Fibroblast of lung (primary cell): ENCODE measurements at regions not wholly inside any gene's neighbourhood (a gene's known extent, or its start where the extent isn't known, plus 50 kb on each side); places are given as distances from the start of the nearest gene placed in this dataset.
"Not testable (repeated sequence)": the region's sequence is repeated elsewhere in the genome, so short reads cannot be mapped to it uniquely, and the experiment has no call there.

Experiments
- DNase-seq, 2 donors: peaks; one replicate each; pipeline versions ENCODE4 v3.0.0 to v3.0.0-alpha.2; 2010; ENCODE audit warnings: low read depth in 2 of 2
- H2AFZ ChIP-seq: 2 replicates; pipeline ENCODE4 v1.5.1; 2012; ENCODE audit warnings: low read length, control low read depth, inconsistent platforms
- H3K27ac ChIP-seq: 2 replicates; pipeline ENCODE4 v1.5.1; 2011; ENCODE audit warnings: low read length, control low read depth; ENCODE audit not compliant: insufficient read depth
- H3K27me3 ChIP-seq: 2 replicates; pipeline ENCODE4 v1.5.1; 2011; ENCODE audit warnings: mild to moderate bottlenecking, low read length; ENCODE audit not compliant: control insufficient read depth, insufficient read depth
- H3K36me3 ChIP-seq: 2 replicates; pipeline ENCODE4 v1.5.1; 2011; ENCODE audit warnings: low read length; ENCODE audit not compliant: control insufficient read depth, insufficient read depth
- H3K4me1 ChIP-seq: 2 replicates; pipeline ENCODE4 v1.5.1; 2011; ENCODE audit warnings: low read length; ENCODE audit not compliant: control insufficient read depth, insufficient read depth; ENCODE audit errors: extremely low read depth
- H3K4me2 ChIP-seq: 2 replicates; pipeline ENCODE4 v1.5.1; 2011; ENCODE audit warnings: low read length, control low read depth; ENCODE audit not compliant: insufficient read depth; ENCODE audit errors: extremely low read depth
- H3K4me3 ChIP-seq, 4 experiments: fragments of 200-600 bp in 1 of 4; sonication (generic) in 1 of 4; replicated peaks in 1 of 4; 2 replicates each; pipeline ENCODE4 v1.5.1; 2011 to 2016; ENCODE audit warnings: low read length in 4 of 4, low read depth in 3 of 4, mild to moderate bottlenecking in 3 of 4, control low read depth in 2 of 4, inconsistent platforms in 1 of 4, mixed read lengths in 1 of 4; ENCODE audit not compliant: insufficient read depth in 1 of 4; ENCODE audit errors: control extremely low read depth in 1 of 4
- H3K79me2 ChIP-seq: 2 replicates; pipeline ENCODE4 v1.5.1; 2012; ENCODE audit warnings: mild to moderate bottlenecking, low read length, inconsistent platforms; ENCODE audit not compliant: control insufficient read depth, insufficient read depth
- H3K9ac ChIP-seq: 2 replicates; pipeline ENCODE4 v1.5.1; 2011; ENCODE audit warnings: mild to moderate bottlenecking, low read length, control low read depth; ENCODE audit not compliant: insufficient read depth
- H3K9me3 ChIP-seq: 2 replicates; pipeline ENCODE4 v1.5.1; 2012; ENCODE audit warnings: low read depth, low read length; ENCODE audit not compliant: control insufficient read depth, insufficient read depth
- H4K20me1 ChIP-seq: 2 replicates; pipeline ENCODE4 v1.5.1; 2011; ENCODE audit warnings: low read length; ENCODE audit not compliant: control insufficient read depth, insufficient read depth; ENCODE audit errors: extremely low read depth
- CTCF ChIP-seq, 2 donors: IDR thresholded peaks in 1 of 2; conservative IDR thresholded peaks in 1 of 2; 1 replicate in 1 of 2; 2 replicates in 1 of 2; pipeline ENCODE4 v1.5.1; 2011 to 2012; ENCODE audit warnings: low read length in 2 of 2, control low read depth in 1 of 2, inconsistent platforms in 1 of 2, low read depth in 1 of 2, mild to moderate bottlenecking in 1 of 2
- EZH2 ChIP-seq: IDR thresholded peaks from 2 replicates; pipeline ENCODE4 v1.5.1; 2012; ENCODE audit warnings: low read length, control low read depth, mild to moderate bottlenecking; ENCODE audit errors: missing control alignments

- Histone ChIP-seq H4K20me1 (no peaks in the 10 kb centered on the region), H3K79me2 (no peaks in the 10 kb centered on the region), H3K9me3 (no peaks in the 10 kb centered on the region), H3K36me3 (no peaks in the 10 kb centered on the region), H3K27ac (no peak overlapping the region), H3K4me2 (no peak overlapping the region), H2AFZ (no peak overlapping the region), H3K4me3 (no peak overlapping the region), H3K4me1 (no peaks in the 10 kb centered on the region), H3K27me3 (no peaks in the 10 kb centered on the region), H3K9ac (no peak overlapping the region)
- TF ChIP-seq EZH2 (no peak), CTCF (conservative IDR thresholded peaks at IDR 0.05 in 1 of 2, IDR thresholded peaks at IDR 0.05 in 1 of 2; ENCODE audit: low read depth in 1 of 2, low read length in 2 of 2) (no peak)
- DNase-seq, result peak; percentile 8 to 11
These were observed 292.4 kb downstream of the SLC7A11 start for GRCh38 chr4:137949746-137950145.

- H3K4me2 ChIP-seq, result no peak overlapping the region
- no peak overlapping the region for H3K27ac ChIP-seq
- H3K36me3 ChIP-seq, result no peaks in the 10 kb centered on the region
- no peaks in the 10 kb centered on the region for H3K79me2 ChIP-seq
- H3K27me3 ChIP-seq, result no peaks in the 10 kb centered on the region
- no peak overlapping the region for H2AFZ ChIP-seq
- no peak overlapping the region for H3K9ac ChIP-seq
- TF ChIP-seq EZH2, result no peak
- no peak for TF ChIP-seq CTCF (conservative IDR thresholded peaks at IDR 0.05 in 1 of 2, IDR thresholded peaks at IDR 0.05 in 1 of 2; ENCODE audit: low read depth in 1 of 2, low read length in 2 of 2)
- H3K4me3 ChIP-seq, result no peak overlapping the region
- no peaks in the 10 kb centered on the region for H3K9me3 ChIP-seq
- peak in 1 of 2 donors; percentile 51 for DNase-seq
- H4K20me1 ChIP-seq, result no peaks in the 10 kb centered on the region
- no peaks in the 10 kb centered on the region for H3K4me1 ChIP-seq
These were observed 295.5 kb downstream of the SLC7A11 start for GRCh38 chr4:137946453-137947174.

GRCh38 chr4:137942815-137943214 is 299.3 kb downstream of the SLC7A11 start:
- H3K27me3 ChIP-seq, H4K20me1 ChIP-seq, H3K9me3 ChIP-seq, H3K4me3 ChIP-seq, H3K27ac ChIP-seq, H3K9ac ChIP-seq, H3K36me3 ChIP-seq, DNase-seq, H3K4me2 ChIP-seq, H3K79me2 ChIP-seq, H3K4me1 ChIP-seq, H2AFZ ChIP-seq: not testable (repeated sequence)

- not testable (repeated sequence) for H4K20me1 ChIP-seq
These were observed 300.1 kb downstream of the SLC7A11 start for GRCh38 chr4:137942015-137942515.

More at GRCh38 chr4:137942015-137942515, 300.1 kb downstream of the SLC7A11 start:
- not testable (repeated sequence) for H3K79me2 ChIP-seq, H3K4me3 ChIP-seq, H3K27ac ChIP-seq, DNase-seq, H3K9me3 ChIP-seq, H3K4me1 ChIP-seq, H3K36me3 ChIP-seq, H2AFZ ChIP-seq, H3K9ac ChIP-seq, H3K27me3 ChIP-seq, H3K4me2 ChIP-seq
